HG03378 (cell line): ENCODE measurements at regions not wholly inside any gene's neighbourhood (a gene's known extent, or its start where the extent isn't known, plus 50 kb on each side); places are given as distances from the start of the nearest gene placed in this dataset.

Source experiments
- ATAC-seq: cut with Tn5 transposase; IDR thresholded peaks from one replicate; pipeline ENCODE4 v1.9.1; 2021; ENCODE audit warnings: mild to moderate bottlenecking, moderate library complexity; ENCODE audit not compliant: unreplicated experiment

- no peak for ATAC-seq
Measured at GRCh38 chr18:78650926-78651325, 328.7 kb upstream of the SALL3 start.

GRCh38 chr18:78652001-78652545 is 327.5 kb upstream of the SALL3 start:
- ATAC-seq, result no peak

- ATAC-seq, result no peak
Measured at GRCh38 chr18:78655921-78656320, 323.7 kb upstream of the SALL3 start.

GRCh38 chr18:78656346-78656925 is 323.2 kb upstream of the SALL3 start:
- ATAC-seq, result no peak

GRCh38 chr18:78658531-78658930 is 321.1 kb upstream of the SALL3 start:
- no peak for ATAC-seq

DNA sequence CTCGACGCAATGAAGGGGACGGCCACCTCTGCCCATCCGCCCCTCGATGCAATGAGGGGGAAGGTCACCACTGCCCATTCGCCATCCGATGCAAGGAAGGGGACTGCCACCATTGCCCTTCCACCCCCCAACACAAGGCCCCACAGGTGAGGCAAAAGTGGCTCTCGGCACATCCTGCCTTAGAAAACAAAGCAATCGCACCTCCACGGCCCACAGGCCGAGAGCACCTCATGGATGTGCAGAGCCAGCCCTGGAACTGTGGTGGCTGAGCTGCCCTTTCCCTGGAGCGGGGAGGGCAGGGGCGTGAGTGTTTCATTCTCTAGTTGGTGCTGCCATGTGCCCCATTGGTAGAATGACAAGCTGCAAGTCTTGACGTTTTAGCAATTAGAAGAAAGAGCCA is 320.6 kb upstream of the SALL3 start:
- no peak for ATAC-seq

DNA sequence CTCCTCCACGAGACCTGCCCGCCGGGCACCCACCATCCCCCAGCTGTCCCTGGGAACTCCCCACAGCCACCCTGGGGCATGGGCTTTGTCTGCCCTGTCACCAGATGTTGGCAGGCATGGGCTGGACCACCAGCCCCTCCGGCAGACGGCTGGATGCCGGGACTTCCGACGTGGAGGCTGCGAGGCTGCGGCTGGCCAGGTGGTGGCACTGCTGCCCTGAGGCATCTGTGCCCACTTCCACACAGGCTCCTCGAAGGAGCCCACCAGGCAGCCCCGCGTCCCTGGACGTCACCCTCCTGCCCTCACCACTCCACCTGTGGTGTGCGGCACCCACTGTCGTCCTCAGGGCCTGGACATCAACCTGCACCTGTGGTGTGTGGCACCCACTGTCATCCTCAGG is 319.9 kb upstream of the SALL3 start:
- ATAC-seq, result no peak

- ATAC-seq, result no peak
Measured at GRCh38 chr18:78660311-78660710, 319.3 kb upstream of the SALL3 start.

DNA sequence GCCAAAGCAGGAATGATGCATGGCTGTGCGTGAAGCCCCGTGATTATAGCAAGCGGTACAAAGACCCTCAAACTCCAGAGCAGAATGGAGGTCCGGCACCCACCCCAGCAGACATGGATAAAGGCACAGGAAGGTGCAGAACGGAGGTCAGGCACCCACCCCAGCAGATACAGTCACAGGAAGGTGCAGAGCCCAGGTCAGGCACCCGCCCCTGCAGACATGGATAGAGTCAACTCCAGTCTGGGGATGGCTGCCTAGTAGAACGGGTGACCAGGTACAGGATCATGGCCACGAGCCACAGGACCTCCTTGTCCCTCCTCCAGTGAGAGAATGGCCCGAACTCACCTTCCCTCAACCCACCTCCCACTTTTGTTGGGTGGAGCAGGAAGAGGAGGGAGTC is 318.3 kb upstream of the SALL3 start:
- ATAC-seq, result no peak

DNA sequence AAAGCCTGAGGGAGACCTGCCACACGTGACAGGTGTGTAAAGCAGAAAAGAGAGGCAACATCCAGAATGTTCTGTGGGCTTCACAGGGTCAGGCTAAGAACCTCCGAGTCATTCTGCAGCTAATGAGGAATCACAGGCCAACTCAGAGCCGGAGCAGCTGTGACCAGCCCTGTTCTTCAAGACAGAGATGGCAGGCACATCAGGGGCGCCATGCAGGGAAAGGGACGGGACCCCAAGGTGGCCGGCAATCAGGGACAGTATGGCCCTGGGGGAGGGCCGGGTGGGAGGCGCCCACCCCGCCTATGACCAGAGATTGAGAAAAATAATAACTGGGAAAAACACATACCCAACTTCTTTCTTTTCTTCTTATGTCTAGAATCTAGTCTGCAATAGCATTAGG is 316.7 kb upstream of the SALL3 start:
- ATAC-seq, result no peak

- no peak for ATAC-seq
Measured at GRCh38 chr18:78664048-78664447, 315.6 kb upstream of the SALL3 start.

- no peak for ATAC-seq
Measured at GRCh38 chr18:78664848-78665247, 314.8 kb upstream of the SALL3 start.

DNA sequence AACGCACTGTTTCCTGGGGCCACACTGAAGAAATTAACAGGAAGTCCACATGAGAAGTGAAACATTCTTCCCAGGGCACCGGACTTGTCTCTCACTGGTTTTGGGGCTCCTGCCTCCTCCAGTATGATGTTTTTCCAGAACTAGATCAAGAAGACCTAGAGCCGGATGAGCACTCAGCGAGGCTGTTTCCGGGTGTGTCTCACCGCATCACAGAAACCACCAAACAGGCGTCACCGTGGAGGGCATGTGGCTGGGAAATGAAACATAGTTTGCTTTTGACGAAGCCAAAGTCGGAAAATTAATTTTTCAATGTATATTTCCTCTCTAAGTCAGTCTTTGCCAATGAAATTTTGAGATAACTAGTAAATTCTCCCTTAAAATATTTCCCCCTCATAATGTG is 314.0 kb upstream of the SALL3 start:
- ATAC-seq, result no peak

GRCh38 chr18:78666666-78667335 is 312.8 kb upstream of the SALL3 start:
- no peak for ATAC-seq

DNA sequence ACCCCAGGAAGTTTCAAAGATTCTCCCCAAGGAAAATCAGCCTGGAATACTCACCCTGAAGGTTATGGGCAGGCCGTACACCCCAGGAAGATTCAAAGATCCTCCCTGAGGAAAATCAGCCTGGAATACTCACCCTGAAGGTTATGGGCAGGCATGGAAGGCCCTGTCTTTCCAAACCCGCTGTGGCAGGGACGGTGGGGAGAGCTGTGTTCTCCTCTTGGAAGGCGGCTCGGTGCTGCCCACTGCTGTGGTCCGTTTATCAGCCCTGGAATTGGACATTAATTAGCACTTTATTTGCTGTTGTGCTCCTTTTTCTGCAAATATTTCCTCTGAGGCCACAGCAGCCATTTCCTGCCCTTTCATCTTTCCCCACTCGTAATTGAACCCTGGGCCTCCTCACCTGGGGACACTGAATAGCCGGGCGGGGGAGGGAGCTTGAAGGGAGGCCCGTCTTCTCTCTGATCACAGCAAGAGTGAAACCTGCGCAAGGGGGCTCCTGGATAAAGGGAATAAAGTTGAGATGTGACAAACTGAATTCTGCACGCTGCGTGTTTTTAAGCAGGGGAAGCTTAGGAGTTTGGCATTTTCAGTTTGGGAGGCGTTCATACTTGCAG is 308.7 kb upstream of the SALL3 start:
- ATAC-seq, result no peak

GRCh38 chr18:78671551-78671950 is 308.1 kb upstream of the SALL3 start:
- no peak for ATAC-seq

DNA sequence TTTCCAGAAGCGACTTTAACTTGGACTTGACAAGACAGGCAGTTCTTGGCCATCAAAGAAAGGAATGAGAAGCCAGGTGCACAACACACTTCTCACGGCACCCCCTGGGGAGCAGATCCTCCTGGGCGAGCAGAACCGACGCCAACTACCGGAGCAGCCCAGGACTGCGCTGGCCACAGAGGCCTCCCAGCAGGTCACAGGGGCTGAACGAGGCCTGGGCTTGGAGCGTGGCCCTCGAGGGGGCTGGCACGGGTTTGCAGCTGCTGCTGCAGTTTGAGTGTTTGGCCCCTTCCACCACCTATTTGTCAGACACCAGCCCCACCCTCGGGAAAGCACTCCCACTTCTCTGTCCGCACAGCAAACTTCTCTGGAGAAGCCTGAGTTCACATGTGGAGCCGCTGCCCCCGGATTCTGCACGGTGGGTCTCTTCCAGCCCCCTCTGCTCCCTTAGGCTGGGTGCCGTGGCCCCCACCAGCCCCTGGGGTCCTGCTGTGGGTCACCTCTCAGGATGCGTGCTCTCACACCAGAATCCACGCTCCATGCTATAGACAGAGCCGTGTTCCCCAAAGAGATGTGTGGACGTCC is 306.7 kb upstream of the SALL3 start:
- no peak for ATAC-seq

DNA sequence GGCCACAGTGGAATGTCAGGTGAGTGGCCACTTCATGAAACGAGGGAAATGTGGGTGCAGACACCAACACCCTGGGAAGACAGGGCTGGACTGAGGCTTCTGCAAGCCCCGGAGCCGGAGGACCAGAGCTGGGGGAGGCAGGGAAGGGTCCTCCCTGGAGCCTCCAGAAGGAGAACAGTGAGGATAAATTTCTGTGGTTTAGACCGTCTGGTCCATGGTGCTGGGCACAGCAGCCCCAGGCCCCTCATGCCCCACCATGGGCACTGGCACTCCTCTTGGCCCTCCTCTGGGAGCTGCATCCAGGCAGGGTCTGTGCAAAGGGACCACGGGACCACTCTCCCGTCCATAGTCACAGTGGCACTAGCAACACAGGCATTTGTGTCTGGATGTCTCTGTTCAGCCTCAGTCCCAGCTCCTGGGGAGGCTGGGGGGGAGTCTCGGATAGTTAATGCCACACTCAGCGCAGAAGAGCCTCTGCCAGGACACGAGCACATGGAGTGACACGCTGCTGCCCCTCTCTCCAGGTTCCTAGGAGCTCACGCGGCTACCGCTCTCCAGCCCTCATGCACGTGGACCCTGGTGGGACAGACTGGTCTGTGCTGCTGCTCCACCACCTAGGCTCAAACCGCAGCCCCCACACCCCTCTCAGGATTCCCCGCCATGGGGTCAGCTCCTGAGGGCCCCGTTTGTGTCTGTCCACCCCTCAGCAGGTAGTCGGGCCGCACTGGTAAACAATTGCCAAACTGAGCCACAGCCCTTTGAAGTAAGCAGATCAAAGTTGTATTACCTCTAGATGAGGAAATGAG is 305.9 kb upstream of the SALL3 start:
- ATAC-seq, result no peak

GRCh38 chr18:78675231-78675630 is 304.4 kb upstream of the SALL3 start:
- ATAC-seq, result no peak

DNA sequence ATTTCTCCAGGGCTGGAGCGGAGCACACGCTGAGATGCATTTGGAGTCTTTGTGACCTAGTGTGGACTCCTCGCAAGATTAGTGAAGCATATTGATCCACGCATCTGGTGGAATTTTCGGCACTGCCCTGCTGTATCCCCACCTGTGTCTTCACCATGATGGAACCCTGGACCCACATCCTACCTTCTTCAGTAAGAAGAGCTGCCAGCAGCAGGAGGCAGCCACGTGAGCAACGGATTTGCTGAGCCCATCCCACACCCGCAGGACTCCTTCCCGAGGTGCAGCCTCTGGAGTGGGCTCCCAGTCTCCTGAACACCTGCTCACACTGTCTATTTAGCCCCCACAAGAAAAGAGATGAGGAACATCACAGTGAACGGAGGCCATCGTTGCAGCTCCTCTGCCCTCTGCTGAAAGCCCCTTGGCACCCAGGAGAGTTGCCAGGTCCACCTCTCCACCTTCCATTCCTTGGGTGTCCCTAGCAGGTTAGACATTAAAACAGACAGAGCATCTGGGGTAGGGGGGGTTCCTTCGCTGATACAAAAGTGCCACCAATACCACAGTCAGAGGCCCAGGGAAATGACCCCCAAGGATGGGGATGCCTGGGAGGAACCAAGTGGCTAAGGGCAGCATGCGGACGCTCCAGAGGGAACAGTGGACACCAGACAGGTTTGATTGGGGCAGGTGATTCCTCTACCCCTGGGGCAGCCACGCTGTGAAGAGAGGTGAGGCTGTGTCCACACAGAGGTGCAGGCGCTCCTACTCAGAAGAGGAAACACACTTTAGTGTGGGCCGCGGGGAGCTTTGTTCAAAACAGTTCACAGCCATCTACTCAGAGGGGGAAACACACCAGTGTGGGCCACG is 302.8 kb upstream of the SALL3 start:
- no peak for ATAC-seq
